DOHH2 (cell line): ENCODE measurements at regions not wholly inside any gene's neighbourhood (a gene's known extent, or its start where the extent isn't known, plus 50 kb on each side); places are given as distances from the start of the nearest gene placed in this dataset.

Source experiments
- EZH2phosphoT487 ChIP-seq: fragments of 200-600 bp; sonication (generic); IDR thresholded peaks from 2 replicates; pipeline ENCODE4 v1.6.1; 2017; ENCODE audit warnings: borderline replicate concordance, mild to moderate bottlenecking, antibody characterized with exemption, low read length, moderate library complexity, mixed read lengths
- TF ChIP-seq, protein P1 (sequence below): fragments of 200-600 bp; sonication (generic); IDR thresholded peaks from one replicate; pipeline ENCODE4 v1.5.1; 2014; ENCODE audit warnings: antibody characterized with exemption, mild to moderate bottlenecking, low read depth, low read length; ENCODE audit not compliant: poor library complexity, severe bottlenecking

- TF ChIP-seq, protein P1, sequence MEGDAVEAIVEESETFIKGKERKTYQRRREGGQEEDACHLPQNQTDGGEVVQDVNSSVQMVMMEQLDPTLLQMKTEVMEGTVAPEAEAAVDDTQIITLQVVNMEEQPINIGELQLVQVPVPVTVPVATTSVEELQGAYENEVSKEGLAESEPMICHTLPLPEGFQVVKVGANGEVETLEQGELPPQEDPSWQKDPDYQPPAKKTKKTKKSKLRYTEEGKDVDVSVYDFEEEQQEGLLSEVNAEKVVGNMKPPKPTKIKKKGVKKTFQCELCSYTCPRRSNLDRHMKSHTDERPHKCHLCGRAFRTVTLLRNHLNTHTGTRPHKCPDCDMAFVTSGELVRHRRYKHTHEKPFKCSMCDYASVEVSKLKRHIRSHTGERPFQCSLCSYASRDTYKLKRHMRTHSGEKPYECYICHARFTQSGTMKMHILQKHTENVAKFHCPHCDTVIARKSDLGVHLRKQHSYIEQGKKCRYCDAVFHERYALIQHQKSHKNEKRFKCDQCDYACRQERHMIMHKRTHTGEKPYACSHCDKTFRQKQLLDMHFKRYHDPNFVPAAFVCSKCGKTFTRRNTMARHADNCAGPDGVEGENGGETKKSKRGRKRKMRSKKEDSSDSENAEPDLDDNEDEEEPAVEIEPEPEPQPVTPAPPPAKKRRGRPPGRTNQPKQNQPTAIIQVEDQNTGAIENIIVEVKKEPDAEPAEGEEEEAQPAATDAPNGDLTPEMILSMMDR = no peak
- TF ChIP-seq EZH2phosphoT487 = no peak
These were observed 451.8 kb downstream of the SUCLA2 start for GRCh38 chr13:47549219-47549752.
